ENCODE measurements at regions not wholly inside any gene's neighbourhood (a gene's known extent, or its start where the extent isn't known, plus 50 kb on each side); places are given as distances from the start of the nearest gene placed in this dataset.

- DNase-seq, result peak in 1 of 56 donors; percentile 8
Observed at GRCh38 chr19:13556552-13556951, 50.3 kb upstream of the CACNA1A start.
